Cardiac muscle cell (in vitro differentiated cells and primary cell): ENCODE measurements at regions not wholly inside any gene's neighbourhood (a gene's known extent, or its start where the extent isn't known, plus 50 kb on each side); places are given as distances from the start of the nearest gene placed in this dataset.

Experiments
- DNase-seq, 2 donors: peaks; one replicate each; pipeline versions ENCODE4 v3.0.0 to v3.0.0-alpha.2; 2010 to 2017; ENCODE audit warnings: low read depth in 1 of 2, low spot score in 1 of 2
- H3K27ac ChIP-seq: fragments of 200-600 bp; sonication (generic); 2 replicates; pipeline ENCODE4 v1.5.1; 2016
- H3K27me3 ChIP-seq: fragments of 200-600 bp; sonication (generic); 2 replicates; pipeline ENCODE4 v1.6.0; 2016; ENCODE audit warnings: control low read depth
- H3K36me3 ChIP-seq: fragments of 200-600 bp; sonication (generic); 2 replicates; pipeline ENCODE4 v1.5.1; 2016; ENCODE audit warnings: control low read depth
- H3K4me1 ChIP-seq: fragments of 200-600 bp; sonication (generic); 2 replicates; pipeline ENCODE4 v1.8.1; 2017; ENCODE audit warnings: low read depth, mild to moderate bottlenecking, mixed run types
- H3K4me3 ChIP-seq: fragments of 200-600 bp; sonication (generic); 2 replicates; pipeline ENCODE4 v1.5.1; 2016; ENCODE audit warnings: mild to moderate bottlenecking
- H3K9me3 ChIP-seq: fragments of 200-600 bp; sonication (generic); 2 replicates; pipeline ENCODE4 v1.5.1; 2017; ENCODE audit warnings: low read depth, mild to moderate bottlenecking, control low read depth
- CTCF ChIP-seq: IDR thresholded peaks from 2 replicates; pipeline ENCODE4 v1.5.1; 2012; ENCODE audit warnings: low read depth, mild to moderate bottlenecking, low read length

DNA sequence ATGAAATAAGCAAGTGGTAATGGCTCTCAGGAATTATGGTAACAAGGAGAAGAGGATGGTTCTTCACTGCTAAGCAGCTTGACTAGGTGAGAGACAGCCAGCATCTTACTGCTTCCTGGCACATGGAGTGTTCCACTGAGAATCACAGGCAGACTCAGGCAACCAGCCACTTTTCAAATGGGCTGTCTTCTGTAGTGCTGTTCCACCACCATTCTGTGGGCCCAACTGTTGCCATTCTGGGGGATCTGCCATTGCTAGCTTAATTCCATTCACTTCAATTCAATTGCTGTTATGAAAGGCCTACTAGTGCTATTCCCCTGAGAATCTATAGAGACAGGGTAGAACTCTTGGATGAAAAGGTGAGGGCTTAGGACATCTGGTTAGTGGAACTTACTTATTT, 341.9 kb downstream of the KCNRG start:
- no peak for TF ChIP-seq CTCF
- H3K27ac ChIP-seq: no peak overlapping the region
- no peaks in the 10 kb centered on the region for H3K4me1 ChIP-seq
- peaks cover 3% of the 10 kb centered on the region for H3K27me3 ChIP-seq
- H3K36me3 ChIP-seq: no peaks in the 10 kb centered on the region
- no peak overlapping the region for H3K4me3 ChIP-seq
- H3K9me3 ChIP-seq: no peaks in the 10 kb centered on the region
- no peak for DNase-seq

DNA sequence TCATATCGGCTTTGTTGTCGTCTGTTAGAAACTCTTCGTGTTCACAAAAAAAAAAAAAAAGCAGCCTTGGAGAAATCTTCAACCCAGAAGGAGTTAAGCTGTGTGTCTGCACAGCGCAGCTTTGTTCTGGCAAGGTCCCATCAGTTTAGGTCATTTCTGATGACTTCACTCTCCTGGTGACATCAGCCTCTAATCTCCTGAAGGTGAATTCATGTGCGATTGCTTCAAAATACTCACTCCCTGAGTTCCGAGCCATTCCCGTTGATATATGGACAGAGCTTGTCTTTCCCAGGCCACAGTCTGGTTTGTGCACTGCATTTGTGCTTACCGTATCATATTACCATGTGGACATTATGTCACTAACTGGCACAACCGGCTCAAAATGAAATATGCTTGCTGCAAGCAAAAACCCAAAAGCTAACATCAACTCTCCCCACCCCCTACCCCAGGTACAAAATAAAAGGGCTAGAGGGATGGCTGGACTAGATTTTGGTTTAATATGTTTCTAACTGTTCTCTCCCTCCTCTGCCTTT, 342.4 kb downstream of the KCNRG start:
- Histone ChIP-seq H3K9me3 (no peaks in the 10 kb centered on the region), H3K4me1 (no peaks in the 10 kb centered on the region), H3K4me3 (no peak overlapping the region), H3K27ac (no peak overlapping the region), H3K27me3 (peaks cover 3% of the 10 kb centered on the region), H3K36me3 (no peaks in the 10 kb centered on the region)
- DNase-seq: peak in 1 of 2 donors; percentile 76
- TF ChIP-seq CTCF: no peak

- TF ChIP-seq CTCF: no peak
- H3K4me1 ChIP-seq: no peaks in the 10 kb centered on the region
- DNase-seq: no peak
- H3K36me3 ChIP-seq: no peaks in the 10 kb centered on the region
- H3K27ac ChIP-seq: no peak overlapping the region
- H3K9me3 ChIP-seq: no peaks in the 10 kb centered on the region
- H3K27me3 ChIP-seq: peaks cover 3% of the 10 kb centered on the region
- no peak overlapping the region for H3K4me3 ChIP-seq
These were observed 343.2 kb downstream of the KCNRG start for GRCh38 chr13:50358231-50359040.

GRCh38 chr13:50359041-50359367, 343.8 kb downstream of the KCNRG start:
- Histone ChIP-seq H3K4me3 (no peak overlapping the region), H3K27ac (no peak overlapping the region), H3K9me3 (no peaks in the 10 kb centered on the region), H3K36me3 (no peaks in the 10 kb centered on the region), H3K4me1 (no peaks in the 10 kb centered on the region), H3K27me3 (no peaks in the 10 kb centered on the region)
- DNase-seq: no peak
- TF ChIP-seq CTCF: no peak

- Histone ChIP-seq H3K9me3 (no peaks in the 10 kb centered on the region), H3K27me3 (no peaks in the 10 kb centered on the region), H3K36me3 (no peaks in the 10 kb centered on the region), H3K27ac (no peak overlapping the region), H3K4me1 (no peaks in the 10 kb centered on the region), H3K4me3 (no peak overlapping the region)
- DNase-seq: no peak
- no peak for TF ChIP-seq CTCF
These were observed 344.5 kb downstream of the KCNRG start for GRCh38 chr13:50359779-50360178.
